NCI-H2107 (cell line): ENCODE measurements at regions not wholly inside any gene's neighbourhood (a gene's known extent, or its start where the extent isn't known, plus 50 kb on each side); places are given as distances from the start of the nearest gene placed in this dataset.

ENCODE experiments used
- DNase-seq: peaks from one replicate; lab custom pipeline; 2025; lab: John Stamatoyannopoulos, UW

- DNase-seq = no peak
Observed at GRCh38 chr2:145845207-145845894, 1325.4 kb upstream of the ZEB2 start.

GRCh38 chr2:145841973-145842372 lies 1322.1 kb upstream of the ZEB2 start:
- DNase-seq = no peak

GRCh38 chr2:145836986-145837385 lies 1317.1 kb upstream of the ZEB2 start:
- DNase-seq = no peak

- no peak for DNase-seq
Observed at GRCh38 chr2:145835665-145836064, 1315.7 kb upstream of the ZEB2 start.

- DNase-seq = no peak
Observed at GRCh38 chr2:145832681-145833080, 1312.8 kb upstream of the ZEB2 start.

- no peak for DNase-seq
Observed at GRCh38 chr2:145829931-145830330, 1310.0 kb upstream of the ZEB2 start.

- no peak for DNase-seq
Observed at GRCh38 chr2:145827235-145827634, 1307.3 kb upstream of the ZEB2 start.

- no peak for DNase-seq
Observed at GRCh38 chr2:145824384-145824783, 1304.5 kb upstream of the ZEB2 start.

GRCh38 chr2:145822892-145823534 lies 1303.1 kb upstream of the ZEB2 start:
- no peak for DNase-seq

- DNase-seq = no peak
Observed at GRCh38 chr2:145820651-145821050, 1300.7 kb upstream of the ZEB2 start.

- DNase-seq = no peak
Observed at GRCh38 chr2:145818890-145819504, 1299.1 kb upstream of the ZEB2 start.

- DNase-seq = no peak
Observed at GRCh38 chr2:145815933-145816332, 1296.0 kb upstream of the ZEB2 start.

- no peak for DNase-seq
Observed at GRCh38 chr2:145813481-145813880, 1293.6 kb upstream of the ZEB2 start.

- no peak for DNase-seq
Observed at GRCh38 chr2:145812165-145812554, 1292.2 kb upstream of the ZEB2 start.

- DNase-seq = no peak
Observed at GRCh38 chr2:145811276-145812164, 1291.6 kb upstream of the ZEB2 start.

- DNase-seq = no peak
Observed at GRCh38 chr2:145807968-145808367, 1288.0 kb upstream of the ZEB2 start.

- no peak for DNase-seq
Observed at GRCh38 chr2:145807554-145807953, 1287.6 kb upstream of the ZEB2 start.

- DNase-seq = no peak
Observed at GRCh38 chr2:145806546-145806945, 1286.6 kb upstream of the ZEB2 start.

- no peak for DNase-seq
Observed at GRCh38 chr2:145802133-145802532, 1282.2 kb upstream of the ZEB2 start.

GRCh38 chr2:145801210-145801609 lies 1281.3 kb upstream of the ZEB2 start:
- DNase-seq = no peak

GRCh38 chr2:145800151-145801091 lies 1280.5 kb upstream of the ZEB2 start:
- no peak for DNase-seq
